Adipocyte (in vitro differentiated cells): ENCODE measurements at regions not wholly inside any gene's neighbourhood (a gene's known extent, or its start where the extent isn't known, plus 50 kb on each side); places are given as distances from the start of the nearest gene placed in this dataset.
A peak's percentile ranks its signal among the peaks of the same experiment; 100 is the strongest.

Source experiments
- DNase-seq: peaks from one replicate; pipeline ENCODE4 v3.0.0-alpha.2; 2015; ENCODE audit warnings: low read depth
- H3K27me3 ChIP-seq: replicated peaks from 2 replicates; pipeline ENCODE4 v1.7.0; 2013; ENCODE audit warnings: mild to moderate bottlenecking, low read length, moderate library complexity; ENCODE audit not compliant: control insufficient read depth, insufficient read depth
- H3K36me3 ChIP-seq: 2 replicates; pipeline ENCODE4 v1.7.0; 2013; ENCODE audit warnings: low read length, mild to moderate bottlenecking, moderate library complexity; ENCODE audit not compliant: control insufficient read depth, insufficient read depth, severe bottlenecking
- H3K4me1 ChIP-seq: 2 replicates; pipeline ENCODE4 v1.7.0; 2013; ENCODE audit warnings: mild to moderate bottlenecking, low read length, moderate library complexity; ENCODE audit not compliant: control insufficient read depth, insufficient read depth
- H3K4me3 ChIP-seq: 2 replicates; pipeline ENCODE4 v1.7.0; 2013; ENCODE audit warnings: mild to moderate bottlenecking, low read length, moderate library complexity
- H3K9ac ChIP-seq: 2 replicates; pipeline ENCODE4 v1.7.0; 2013; ENCODE audit warnings: mild to moderate bottlenecking, low read length, moderate library complexity
- H3K9me3 ChIP-seq: 2 replicates; pipeline ENCODE4 v1.7.0; 2013; ENCODE audit warnings: mild to moderate bottlenecking, low read length, moderate library complexity; ENCODE audit not compliant: control insufficient read depth

- peak; percentile 1 for DNase-seq
- Histone ChIP-seq H3K27me3 (peaks cover 9% of the 10 kb centered on the region), H3K4me3 (no peak overlapping the region), H3K4me1 (no peaks in the 10 kb centered on the region), H3K36me3 (no peaks in the 10 kb centered on the region), H3K9me3 (no peaks in the 10 kb centered on the region), H3K9ac (no peak overlapping the region)
Measured at GRCh38 chr2:129061069-129061768, 742.6 kb upstream of the HS6ST1 start.

DNA sequence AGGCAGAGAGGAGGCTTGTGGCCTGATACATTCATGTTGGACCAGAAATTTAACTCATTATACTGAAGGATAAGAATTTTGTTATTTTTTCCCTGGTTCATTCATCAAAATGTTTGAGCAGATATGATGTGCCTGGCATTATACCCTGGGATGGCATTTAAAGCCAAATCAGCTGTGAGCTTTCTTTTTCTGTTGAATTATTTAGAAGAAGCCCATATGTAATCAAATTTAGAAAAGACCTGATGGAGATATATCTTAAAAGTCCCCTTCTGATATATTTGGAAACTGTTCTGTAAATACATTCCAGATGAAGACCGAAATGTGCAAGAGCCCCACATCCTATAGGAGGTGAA is 743.1 kb upstream of the HS6ST1 start:
- Histone ChIP-seq H3K4me1 (no peaks in the 10 kb centered on the region), H3K27me3 (peaks cover 9% of the 10 kb centered on the region), H3K9me3 (no peaks in the 10 kb centered on the region), H3K36me3 (no peaks in the 10 kb centered on the region), H3K9ac (no peak overlapping the region), H3K4me3 (no peak overlapping the region)
- DNase-seq, result no peak

GRCh38 chr2:129062146-129062912 is 743.7 kb upstream of the HS6ST1 start:
- no peak for DNase-seq
- Histone ChIP-seq H3K36me3 (no peaks in the 10 kb centered on the region), H3K27me3 (peaks cover 9% of the 10 kb centered on the region), H3K9ac (no peak overlapping the region), H3K4me3 (no peak overlapping the region), H3K9me3 (no peaks in the 10 kb centered on the region), H3K4me1 (no peaks in the 10 kb centered on the region)

GRCh38 chr2:129067070-129067469 is 748.4 kb upstream of the HS6ST1 start:
- DNase-seq, result no peak
- Histone ChIP-seq H3K9ac (no peak overlapping the region), H3K9me3 (no peaks in the 10 kb centered on the region), H3K36me3 (no peaks in the 10 kb centered on the region), H3K4me1 (no peaks in the 10 kb centered on the region), H3K4me3 (no peak overlapping the region), H3K27me3 (peaks cover 9% of the 10 kb centered on the region)

DNA sequence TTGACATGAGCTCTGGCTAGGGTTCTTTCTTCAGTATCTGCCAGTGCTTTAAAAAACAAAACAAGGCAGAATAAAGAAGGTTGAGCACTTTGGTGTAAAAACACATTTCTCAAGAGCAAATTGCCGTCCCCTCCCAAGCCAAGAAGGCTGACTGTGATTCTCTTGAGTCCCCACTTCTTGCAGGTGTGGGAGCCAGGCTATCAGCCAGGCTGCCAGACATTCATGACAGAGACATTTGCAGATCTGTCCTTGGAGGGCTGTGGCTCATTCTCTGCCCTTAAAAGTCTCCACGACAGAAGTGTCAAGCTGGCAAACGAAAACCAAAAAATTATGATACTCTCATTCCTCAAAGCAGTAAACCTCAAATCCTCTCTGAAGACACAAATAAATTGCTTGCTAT is 749.3 kb upstream of the HS6ST1 start:
- Histone ChIP-seq H3K36me3 (no peaks in the 10 kb centered on the region), H3K27me3 (peaks cover 9% of the 10 kb centered on the region), H3K4me3 (no peak overlapping the region), H3K9ac (no peak overlapping the region), H3K4me1 (no peaks in the 10 kb centered on the region), H3K9me3 (no peaks in the 10 kb centered on the region)
- no peak for DNase-seq

DNA sequence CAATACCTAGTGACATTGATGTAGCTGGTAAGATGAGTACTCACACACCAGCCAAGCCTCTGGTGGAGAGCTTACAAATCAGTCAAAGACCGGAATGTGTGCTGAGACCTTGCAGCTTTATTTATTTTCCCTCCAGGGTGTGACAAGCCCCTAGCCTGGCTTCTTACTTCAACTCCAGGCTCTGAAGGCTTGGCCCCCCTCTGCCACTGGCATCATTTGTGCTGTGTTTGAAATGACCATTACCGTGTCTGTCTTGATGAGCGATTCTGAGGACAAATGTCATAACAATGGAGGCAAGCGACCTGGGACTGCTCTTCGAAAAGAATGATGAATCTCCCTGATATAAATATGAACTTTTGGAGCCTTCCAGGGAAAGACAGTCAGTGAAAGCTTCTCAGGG is 749.9 kb upstream of the HS6ST1 start:
- no peak overlapping the region for H3K9ac ChIP-seq
- no peaks in the 10 kb centered on the region for H3K9me3 ChIP-seq
- no peaks in the 10 kb centered on the region for H3K36me3 ChIP-seq
- peaks cover 9% of the 10 kb centered on the region for H3K27me3 ChIP-seq
- no peaks in the 10 kb centered on the region for H3K4me1 ChIP-seq
- no peak for DNase-seq
- H3K4me3 ChIP-seq, result no peak overlapping the region

DNA sequence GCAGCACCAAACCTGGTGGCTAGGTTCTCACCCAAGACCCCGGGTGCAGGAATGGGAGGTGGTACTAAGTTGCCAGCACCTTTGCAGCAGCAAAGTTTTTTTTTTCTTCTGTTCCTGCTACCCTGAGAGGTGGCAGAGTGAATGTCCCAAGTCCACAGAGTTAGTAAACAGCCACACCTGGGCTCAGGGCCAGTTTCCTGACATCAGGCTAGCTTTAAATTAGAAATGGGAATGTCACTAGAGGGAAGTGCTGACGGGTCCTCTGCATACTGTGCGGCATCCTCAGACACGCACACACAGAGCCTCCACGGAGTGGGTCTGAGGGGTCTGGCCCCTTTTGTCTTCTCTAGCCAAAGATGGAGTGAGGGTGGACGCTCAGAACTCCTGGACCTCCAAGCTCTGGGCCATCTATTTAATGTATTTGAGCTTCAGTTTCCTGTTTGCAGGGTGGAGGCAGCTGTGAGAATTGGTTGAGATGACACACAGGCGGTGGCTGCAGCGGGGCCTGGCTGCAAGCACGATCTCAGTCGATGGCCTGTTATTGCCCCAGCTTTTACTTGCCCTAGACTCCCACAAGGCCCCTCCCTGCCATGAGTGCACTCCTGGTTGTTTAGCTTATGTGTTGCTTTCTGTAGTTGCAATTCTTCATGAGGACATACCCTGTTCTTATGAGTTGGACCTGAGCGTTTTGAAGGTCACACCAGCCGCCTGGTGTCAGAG is 751.4 kb upstream of the HS6ST1 start:
- peaks cover 6% of the 10 kb centered on the region for H3K27me3 ChIP-seq
- H3K4me1 ChIP-seq, result no peaks in the 10 kb centered on the region
- no peaks in the 10 kb centered on the region for H3K9me3 ChIP-seq
- no peak overlapping the region for H3K4me3 ChIP-seq
- no peaks in the 10 kb centered on the region for H3K36me3 ChIP-seq
- DNase-seq, result no peak
- H3K9ac ChIP-seq, result no peak overlapping the region

DNA sequence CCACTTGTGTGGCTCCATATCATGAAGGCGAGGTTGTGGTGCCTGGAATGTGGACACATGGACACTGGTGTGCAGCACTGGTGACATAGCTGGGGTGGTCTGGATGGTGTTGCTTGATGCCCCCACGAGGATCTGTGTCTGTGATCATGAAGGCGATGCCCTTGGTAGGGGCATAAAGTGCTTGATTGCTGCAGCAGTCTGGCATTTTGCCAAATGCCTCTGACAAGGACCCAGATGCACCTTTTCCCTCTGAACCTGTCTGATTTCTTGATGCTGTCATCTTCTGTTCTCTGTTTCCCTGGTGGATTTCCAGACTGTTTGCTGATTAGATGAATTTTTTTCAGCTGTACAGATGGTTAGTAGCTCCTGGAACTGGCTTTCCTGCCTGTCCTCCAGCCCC is 752.0 kb upstream of the HS6ST1 start:
- H3K4me1 ChIP-seq, result no peaks in the 10 kb centered on the region
- no peak for DNase-seq
- no peaks in the 10 kb centered on the region for H3K9me3 ChIP-seq
- H3K36me3 ChIP-seq, result no peaks in the 10 kb centered on the region
- H3K4me3 ChIP-seq, result no peak overlapping the region
- H3K9ac ChIP-seq, result no peak overlapping the region
- H3K27me3 ChIP-seq, result peaks cover 6% of the 10 kb centered on the region

DNA sequence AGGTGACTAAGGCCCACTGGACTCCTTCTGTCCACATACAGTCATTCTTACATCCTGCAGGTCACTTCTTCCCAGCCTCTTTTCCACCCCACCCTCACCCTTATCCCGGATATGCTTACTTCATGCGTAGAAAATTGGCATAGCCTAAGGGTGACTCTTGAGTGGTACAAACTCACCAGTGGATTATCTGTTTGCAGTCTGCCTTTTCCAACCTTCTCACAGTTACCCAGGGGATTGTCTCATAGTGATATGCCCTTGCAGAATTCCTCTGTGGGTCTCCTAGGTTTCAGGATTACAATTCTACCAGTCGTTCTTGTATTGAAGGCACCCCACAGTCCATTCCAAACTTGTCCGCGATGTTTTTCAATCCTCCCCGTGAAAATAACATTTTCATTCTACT is 752.9 kb upstream of the HS6ST1 start:
- no peak overlapping the region for H3K4me3 ChIP-seq
- DNase-seq, result no peak
- H3K4me1 ChIP-seq, result no peaks in the 10 kb centered on the region
- H3K9me3 ChIP-seq, result no peaks in the 10 kb centered on the region
- H3K27me3 ChIP-seq, result peaks cover 14% of the 10 kb centered on the region
- H3K9ac ChIP-seq, result no peak overlapping the region
- H3K36me3 ChIP-seq, result no peaks in the 10 kb centered on the region

DNA sequence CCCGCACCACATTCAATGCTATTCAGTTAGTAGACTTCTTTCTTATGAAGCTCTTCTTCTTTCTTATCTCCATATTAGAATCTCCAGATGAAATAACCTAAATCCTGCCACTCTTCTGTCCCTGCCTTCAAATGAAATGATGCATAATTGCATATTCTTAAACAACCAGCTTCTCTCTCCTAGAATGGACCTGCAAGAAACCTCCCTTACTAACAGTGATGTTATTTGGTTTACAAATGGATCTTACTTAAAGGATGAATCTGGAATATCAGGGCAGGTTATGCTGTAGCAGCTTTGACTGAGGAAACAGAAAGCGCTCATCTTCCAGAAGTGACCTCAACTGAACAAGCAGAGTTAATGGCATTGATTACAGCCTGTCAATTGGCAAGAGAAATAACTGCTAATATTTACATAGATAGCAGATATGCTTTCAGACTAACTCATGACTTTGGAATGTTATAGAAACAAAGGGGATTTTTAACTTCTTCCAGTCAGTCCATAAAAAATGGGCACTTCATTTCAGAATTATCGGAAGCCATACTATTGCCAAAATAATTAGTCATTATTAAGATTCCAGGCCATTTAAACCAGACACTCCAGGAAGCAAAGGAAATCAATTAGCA is 755.7 kb upstream of the HS6ST1 start:
- H3K9ac ChIP-seq, result no peak overlapping the region
- no peaks in the 10 kb centered on the region for H3K4me1 ChIP-seq
- no peak overlapping the region for H3K4me3 ChIP-seq
- H3K36me3 ChIP-seq, result no peaks in the 10 kb centered on the region
- no peak for DNase-seq
- H3K9me3 ChIP-seq, result no peaks in the 10 kb centered on the region
- H3K27me3 ChIP-seq, result peaks cover 15% of the 10 kb centered on the region

- no peaks in the 10 kb centered on the region for H3K4me1 ChIP-seq
- DNase-seq, result no peak
- no peaks in the 10 kb centered on the region for H3K9me3 ChIP-seq
- H3K36me3 ChIP-seq, result no peaks in the 10 kb centered on the region
- no peak overlapping the region for H3K9ac ChIP-seq
- H3K27me3 ChIP-seq, result peaks cover 19% of the 10 kb centered on the region
- no peak overlapping the region for H3K4me3 ChIP-seq
Measured at GRCh38 chr2:129078548-129078947, 759.9 kb upstream of the HS6ST1 start.
